ENCODE measurements at regions not wholly inside any gene's neighbourhood (a gene's known extent, or its start where the extent isn't known, plus 50 kb on each side); places are given as distances from the start of the nearest gene placed in this dataset.
A peak's percentile ranks its signal among the peaks of the same experiment; 100 is the strongest.

GRCh38 chr11:109968299-109968698, 124.9 kb upstream of the ZC3H12C start:
- DNase-seq, result no peak

GRCh38 chr11:109968781-109969180, 124.4 kb upstream of the ZC3H12C start:
- DNase-seq, result no peak

GRCh38 chr11:109970516-109971183, 122.5 kb upstream of the ZC3H12C start:
- no peak for DNase-seq

DNA sequence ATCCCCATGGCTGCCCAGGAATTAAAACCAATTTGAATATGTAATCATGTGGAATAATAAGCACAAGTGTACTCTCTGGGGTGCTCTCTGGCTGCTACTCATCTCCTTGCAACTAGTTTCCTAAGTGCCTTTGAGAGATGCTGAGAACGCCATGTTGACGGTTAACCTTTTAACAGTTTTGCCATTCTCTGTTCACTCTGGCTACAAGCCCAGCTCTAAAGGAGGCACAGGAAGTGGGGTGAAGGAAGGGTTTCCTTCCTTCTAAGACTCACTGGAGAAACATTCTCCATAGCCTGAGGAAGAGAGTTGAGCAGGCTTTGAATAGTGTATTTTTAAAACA, 122.0 kb upstream of the ZC3H12C start:
- peak in 10 of 56 donors; percentile 4 to 37 (median 14) for DNase-seq

DNA sequence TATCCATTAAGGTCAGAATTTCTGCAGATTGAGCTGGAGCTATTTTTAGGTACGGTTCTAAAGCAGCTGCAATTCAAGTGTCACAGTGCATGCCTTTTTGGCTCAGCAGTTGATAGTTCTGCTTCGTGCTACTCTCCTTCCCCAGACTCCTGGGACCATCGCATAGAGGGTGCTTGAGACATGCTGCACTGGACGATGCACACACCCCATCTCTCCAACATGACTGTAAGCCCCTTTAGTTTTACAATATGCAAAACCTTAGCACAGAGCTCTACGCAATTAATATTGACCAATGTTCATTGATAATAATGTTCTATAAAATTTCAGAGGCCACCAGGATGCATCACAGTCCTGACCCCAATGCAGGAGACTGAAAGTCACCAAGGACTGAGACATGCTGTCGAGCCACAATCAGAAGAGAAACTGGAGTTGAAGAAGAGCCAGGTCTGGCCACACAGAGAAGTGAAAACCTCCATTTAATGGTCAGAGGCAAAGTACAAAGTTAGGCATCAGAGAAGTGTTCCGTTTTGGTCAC, 120.9 kb upstream of the ZC3H12C start:
- peak in 2 of 56 donors; percentile 1 to 17 for DNase-seq

GRCh38 chr11:109972939-109973338, 120.3 kb upstream of the ZC3H12C start:
- DNase-seq, result no peak

GRCh38 chr11:109973486-109973885, 119.7 kb upstream of the ZC3H12C start:
- DNase-seq, result no peak

- DNase-seq, result no peak
Observed at GRCh38 chr11:109974523-109974922, 118.7 kb upstream of the ZC3H12C start.

- no peak for DNase-seq
Observed at GRCh38 chr11:109978895-109979294, 114.3 kb upstream of the ZC3H12C start.

DNA sequence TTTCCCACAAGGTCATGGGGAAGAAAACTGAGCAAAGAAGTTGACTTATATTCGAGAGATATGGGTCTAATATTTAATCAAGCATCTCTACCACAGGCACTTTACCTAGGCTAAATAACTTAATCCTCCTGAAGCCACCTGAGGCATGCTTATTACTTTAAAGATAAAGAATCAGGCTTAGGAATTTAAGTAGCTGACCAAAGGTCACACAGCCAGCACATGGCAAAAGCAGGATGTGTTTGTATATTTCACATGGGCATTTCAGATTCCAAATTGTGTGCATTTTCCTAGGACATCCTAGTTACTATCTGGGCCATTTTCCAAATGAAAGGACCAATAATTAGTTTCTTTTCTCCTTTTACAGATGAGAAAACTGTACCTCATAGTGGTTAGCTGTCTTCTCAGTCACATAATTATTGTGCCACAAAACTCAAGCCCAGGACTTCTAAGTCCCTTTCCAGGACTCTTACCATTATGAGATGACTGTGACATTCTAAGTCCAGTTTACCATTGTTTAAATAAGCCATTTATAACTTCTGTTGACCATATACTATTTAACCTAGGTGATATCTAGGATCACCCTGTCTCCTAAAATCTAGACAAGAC, 112.1 kb upstream of the ZC3H12C start:
- no peak for DNase-seq

DNA sequence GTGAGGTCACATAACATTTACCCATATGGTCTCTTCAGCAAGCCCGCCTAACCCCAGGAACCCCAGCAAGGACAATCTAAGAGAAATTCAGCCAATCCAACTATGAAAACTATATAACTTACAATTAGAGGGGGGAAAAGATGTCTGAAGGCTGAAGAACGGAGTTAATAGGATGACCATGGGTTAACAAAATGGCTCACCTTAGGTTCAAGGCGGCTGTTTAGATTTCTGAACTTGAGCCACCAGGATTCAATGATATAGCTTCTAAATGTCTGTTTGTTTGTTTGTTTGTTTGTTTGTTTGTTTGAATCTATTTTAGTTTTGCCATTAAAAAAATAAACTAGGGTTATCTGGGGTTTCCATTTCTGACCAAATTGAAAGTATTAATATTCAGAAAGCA, 109.8 kb upstream of the ZC3H12C start:
- DNase-seq, result no peak

DNA sequence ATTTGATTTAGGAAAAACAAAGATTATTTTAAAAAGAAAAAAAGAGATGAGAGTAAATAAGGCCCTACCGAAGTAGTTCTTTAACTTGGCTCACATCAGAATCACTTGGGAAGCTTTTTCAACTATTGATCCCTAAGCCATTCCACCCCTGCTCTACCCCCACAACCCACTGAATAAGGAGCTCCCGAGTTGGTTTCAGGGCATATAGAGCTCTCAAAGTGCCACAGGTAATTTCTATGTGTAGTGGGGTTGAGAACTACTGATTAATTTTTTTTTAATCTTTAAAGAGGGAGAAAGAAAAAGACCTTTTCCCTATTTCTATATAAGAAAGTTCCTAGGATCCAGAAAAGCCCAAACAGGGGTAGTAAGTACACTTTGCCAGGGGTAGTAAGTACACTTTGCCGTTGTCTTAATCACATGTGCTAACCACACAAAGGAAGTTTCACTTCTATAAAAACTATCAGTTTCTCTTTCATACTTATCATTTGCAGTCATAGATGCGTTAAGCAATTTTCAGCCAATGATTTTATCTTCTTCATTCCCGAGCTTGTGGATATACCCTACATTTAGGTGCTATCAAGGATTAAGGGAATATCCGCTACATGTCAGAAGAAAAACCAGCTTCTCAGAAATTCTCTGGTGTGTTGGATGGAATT, 108.4 kb upstream of the ZC3H12C start:
- DNase-seq, result no peak

DNA sequence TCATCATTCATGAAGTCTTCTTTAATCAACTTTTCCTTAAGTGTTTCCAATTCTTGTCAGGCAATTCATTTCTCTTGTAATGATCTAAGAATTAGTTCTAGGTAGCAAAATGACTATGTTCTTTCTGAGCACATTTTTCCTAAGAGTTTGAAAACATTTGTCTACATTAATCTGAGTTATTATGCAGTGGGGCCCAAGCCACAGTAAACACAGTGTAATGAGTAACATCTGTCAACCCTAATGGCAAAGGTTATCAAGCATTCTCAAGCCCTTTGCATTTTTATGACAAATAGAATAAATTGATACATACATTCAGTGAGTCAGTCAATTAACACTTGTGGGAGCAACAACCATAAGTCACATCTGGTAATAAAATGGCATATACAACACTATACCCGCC, 106.7 kb upstream of the ZC3H12C start:
- no peak for DNase-seq

- DNase-seq, result no peak
Observed at GRCh38 chr11:109991835-109992234, 101.4 kb upstream of the ZC3H12C start.

DNA sequence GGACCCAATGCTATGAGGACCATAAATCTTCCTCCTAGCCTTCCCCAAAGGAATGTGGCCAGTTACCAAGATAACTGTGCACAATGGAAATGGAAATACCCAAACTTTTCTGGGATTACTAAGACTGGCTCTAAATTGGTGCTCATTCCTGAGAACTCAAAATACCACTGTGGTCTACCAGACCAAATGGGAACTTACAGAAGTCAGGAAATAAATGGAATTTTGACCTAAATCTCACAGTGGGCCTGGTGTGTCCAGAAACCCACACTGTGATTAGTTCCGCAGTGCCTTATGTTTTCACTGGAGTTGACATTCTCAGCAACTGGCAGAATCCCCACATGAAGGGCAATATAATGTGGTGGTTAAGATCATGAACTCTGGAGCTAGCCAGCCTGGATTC, 99.4 kb upstream of the ZC3H12C start:
- DNase-seq, result no peak

GRCh38 chr11:109994907-109995306, 98.3 kb upstream of the ZC3H12C start:
- no peak for DNase-seq

DNA sequence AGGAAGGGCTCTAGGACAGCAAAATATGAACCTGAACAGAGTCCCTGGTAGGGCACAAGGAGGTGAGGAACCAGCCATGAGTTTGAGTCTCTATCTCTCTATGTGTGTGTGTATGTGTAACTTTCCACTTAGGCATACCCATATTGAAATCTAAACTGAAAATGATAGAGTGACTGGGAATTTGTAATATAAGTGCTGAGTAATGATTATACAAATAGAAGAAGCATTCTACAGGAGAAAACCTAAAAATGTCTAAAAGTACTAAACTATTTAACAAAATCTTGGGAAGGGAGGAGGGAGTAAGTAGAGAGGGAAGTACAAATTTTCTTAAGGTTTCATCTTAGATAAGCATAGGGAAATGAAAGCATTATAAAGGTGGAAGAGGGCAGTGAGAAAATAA, 97.1 kb upstream of the ZC3H12C start:
- DNase-seq, result no peak

DNA sequence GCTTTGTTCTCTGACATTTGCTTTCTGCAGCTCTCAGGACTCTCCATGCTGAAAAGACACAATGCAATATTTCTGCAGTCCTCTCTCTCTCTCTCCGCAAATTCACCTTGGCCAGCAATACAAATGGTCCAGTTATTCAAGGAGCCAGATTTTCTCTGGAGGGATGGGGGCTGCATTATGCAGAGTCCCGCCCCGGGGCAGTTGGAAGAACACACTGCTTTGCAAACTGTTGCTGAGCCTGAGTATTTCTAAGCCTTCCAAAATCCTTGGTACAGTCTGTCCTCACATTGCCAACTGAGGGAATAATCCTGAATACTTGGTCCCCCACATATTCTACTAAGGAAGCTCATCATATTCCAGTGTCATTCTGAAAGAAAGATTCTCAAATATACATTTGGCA, 94.3 kb upstream of the ZC3H12C start:
- DNase-seq, result peak in 22 of 56 donors; percentile 1 to 54 (median 26)

DNA sequence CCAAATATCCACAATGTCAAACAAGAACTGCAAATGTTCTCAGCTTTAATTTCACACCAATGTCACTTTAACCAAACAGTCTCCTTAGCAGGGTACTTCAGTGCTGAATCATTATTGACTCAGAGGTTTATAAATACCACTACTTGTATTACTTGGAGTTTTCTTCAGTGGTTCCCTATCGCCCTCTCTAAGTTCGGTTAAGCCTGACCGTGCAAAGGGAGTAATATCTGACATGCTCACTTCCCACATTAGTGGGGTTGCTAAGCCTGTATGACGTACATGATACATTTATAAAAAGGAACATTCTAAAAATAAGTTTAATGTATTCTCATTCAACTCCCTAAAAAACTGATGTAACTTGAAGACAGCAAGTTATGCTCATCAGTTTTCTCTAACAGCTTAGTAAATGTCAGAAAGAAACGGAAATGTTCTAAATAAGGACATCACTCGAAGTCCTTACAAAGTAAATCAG, 93.1 kb upstream of the ZC3H12C start:
- peak in 1 of 56 donors; percentile 40 for DNase-seq

- DNase-seq, result no peak
Observed at GRCh38 chr11:110000850-110001249, 92.3 kb upstream of the ZC3H12C start.

GRCh38 chr11:110003426-110003825, 89.8 kb upstream of the ZC3H12C start:
- no peak for DNase-seq

DNA sequence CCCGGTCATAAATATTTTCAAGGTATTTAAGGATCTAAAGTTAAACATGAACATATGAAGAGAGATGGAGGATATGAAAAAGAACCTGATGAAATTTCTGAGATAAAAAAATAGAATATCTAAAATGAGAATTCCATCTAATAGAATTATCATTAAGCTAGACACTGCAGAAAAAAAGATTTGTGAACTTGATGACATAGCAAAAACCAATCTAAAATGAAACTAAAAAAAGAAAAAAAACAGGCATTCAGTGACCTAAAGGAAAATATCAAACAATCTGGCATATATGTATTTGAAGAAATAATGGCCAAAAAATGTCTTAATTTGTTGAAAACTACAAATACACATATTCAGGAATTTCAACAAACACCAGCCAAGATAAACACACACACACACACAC, 81.6 kb upstream of the ZC3H12C start:
- DNase-seq, result no peak

DNA sequence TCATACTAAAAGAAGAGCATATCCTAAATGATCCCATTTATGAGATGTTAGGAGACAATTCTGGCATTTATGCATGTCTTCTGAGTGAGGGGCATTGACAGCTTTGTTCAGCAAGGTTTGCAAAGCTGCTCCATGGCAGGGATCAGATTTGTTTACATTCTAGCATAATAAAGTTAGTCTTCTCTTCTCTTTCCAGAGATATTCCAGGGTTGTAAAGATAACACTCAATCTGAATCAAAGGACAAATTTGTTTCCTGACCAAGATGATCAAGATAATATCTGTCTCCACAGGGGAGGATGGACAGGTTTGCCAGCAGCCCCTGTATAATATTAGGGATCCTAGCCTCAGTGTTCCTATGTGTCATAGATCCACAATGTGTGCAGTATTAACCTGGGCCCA, 77.5 kb upstream of the ZC3H12C start:
- no peak for DNase-seq
